ENCODE measurements at regions not wholly inside any gene's neighbourhood (a gene's known extent, or its start where the extent isn't known, plus 50 kb on each side); places are given as distances from the start of the nearest gene placed in this dataset.

GRCh38 chr1:225720937-225721336 is 56.7 kb upstream of the SRP9 start:
- H3K4me1 ChIP-seq = no peaks in the 10 kb centered on the region; the same call in 1 of the 2 replicates
- no peak for TF ChIP-seq CTCF (IDR thresholded peaks at IDR 0.05; ENCODE audit: low read depth, low read length)
- H3K27me3 ChIP-seq = no peaks in the 10 kb centered on the region
- no peaks in the 10 kb centered on the region for H3K36me3 ChIP-seq
- H3K9me3 ChIP-seq = no peaks in the 10 kb centered on the region
- DNase-seq = peak; percentile 38
- H3K4me3 ChIP-seq (ENCODE audit: low read depth, low read length) = peak overlapping the region; percentile 25; the same call in 1 of the 2 replicates

- Histone ChIP-seq H3K36me3 (no peaks in the 10 kb centered on the region), H3K4me3 (ENCODE audit: low read depth, low read length) (no peak overlapping the region), H3K4me1 (no peaks in the 10 kb centered on the region; the same call in 1 of the 2 replicates), H3K27me3 (no peaks in the 10 kb centered on the region), H3K9me3 (no peaks in the 10 kb centered on the region)
- DNase-seq = no peak
- no peak for TF ChIP-seq CTCF (IDR thresholded peaks at IDR 0.05; ENCODE audit: low read depth, low read length)
These were observed 53.4 kb upstream of the SRP9 start for GRCh38 chr1:225724251-225724650.

Data from BE2C (cell line).